ENCODE measurements at regions not wholly inside any gene's neighbourhood (a gene's known extent, or its start where the extent isn't known, plus 50 kb on each side); places are given as distances from the start of the nearest gene placed in this dataset.

DNA sequence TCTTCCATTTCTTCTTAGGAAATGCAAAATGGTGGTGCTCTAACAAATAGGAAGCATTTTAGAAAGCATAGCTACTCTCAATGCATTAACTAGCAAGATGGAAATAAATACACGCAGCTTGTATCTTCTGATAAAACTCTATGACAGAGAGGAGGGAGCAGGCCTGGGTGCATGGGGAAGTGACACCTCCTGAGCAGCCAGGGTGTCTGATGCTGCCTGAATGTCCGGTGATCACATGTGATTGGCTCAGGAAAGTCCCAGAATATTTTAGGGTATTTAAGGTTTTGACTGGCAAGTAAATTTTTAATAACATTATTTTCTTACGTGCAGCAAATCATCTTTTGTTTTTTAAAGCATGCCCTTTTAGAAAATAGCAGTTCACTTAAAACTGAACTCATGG, 261.0 kb upstream of the KLF6 start:
- Histone ChIP-seq H3K4me3 (no peak overlapping the region), H3K27ac (no peak overlapping the region)
- TF ChIP-seq CTCF (IDR thresholded peaks at IDR 0.05), result no peak
- no peak for DNase-seq (ENCODE audit: low spot score)

DNA sequence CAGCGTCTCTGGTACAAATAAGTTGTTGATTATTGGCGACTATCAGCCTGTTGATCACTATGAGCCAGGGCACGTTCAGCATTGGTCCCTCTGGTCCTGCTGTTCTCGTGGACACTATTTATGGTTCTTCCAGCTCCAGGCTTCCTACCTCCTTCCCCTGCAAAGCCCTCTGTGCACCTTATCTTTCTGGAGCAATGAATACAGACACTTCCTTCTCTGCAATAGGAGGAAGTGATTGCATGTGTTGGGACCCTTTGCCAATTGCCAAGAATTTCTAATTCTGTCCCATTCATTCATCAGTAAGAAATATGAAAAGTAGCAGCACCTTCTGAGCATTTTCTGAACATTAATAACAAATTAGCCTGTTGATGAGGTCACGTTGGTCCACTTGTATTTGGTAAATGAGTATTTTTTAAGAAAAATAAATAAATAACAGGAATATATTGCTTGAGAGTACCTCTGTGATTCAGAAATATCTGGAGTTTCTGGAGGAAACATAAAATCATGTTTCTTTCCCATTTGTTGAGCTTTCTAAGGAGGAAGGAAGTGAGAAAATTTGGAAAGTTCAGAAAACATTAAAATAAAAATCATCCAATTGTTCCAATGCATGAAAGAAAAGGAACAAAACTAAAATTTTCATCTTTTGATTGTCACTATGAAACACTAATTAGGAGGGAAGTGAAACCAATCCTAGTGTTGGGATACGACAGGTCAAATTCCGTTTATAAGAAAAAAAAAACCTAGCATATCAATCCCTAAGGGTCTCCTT, 259.1 kb upstream of the KLF6 start:
- Histone ChIP-seq H3K27ac (no peak overlapping the region), H3K4me3 (no peak overlapping the region)

DNA sequence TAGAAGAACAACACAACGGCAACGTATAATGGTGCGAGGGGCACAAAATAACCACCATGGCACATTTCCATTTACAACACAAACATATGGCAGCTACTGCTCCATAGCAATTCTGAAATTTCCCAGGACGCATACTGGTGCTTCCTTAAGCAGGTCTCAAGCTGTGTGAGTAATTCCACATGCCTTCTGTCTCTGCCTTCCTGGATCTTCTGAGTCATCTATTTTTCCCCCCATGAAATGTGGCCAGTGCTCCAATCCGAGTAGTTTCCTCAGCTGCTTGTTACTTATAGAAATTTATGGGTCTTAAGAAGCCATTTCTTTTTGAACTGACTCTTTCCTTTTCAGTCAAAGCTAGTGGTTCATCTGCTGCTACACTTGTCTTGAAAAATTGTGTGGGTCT, 256.6 kb upstream of the KLF6 start:
- no peak overlapping the region for H3K27ac ChIP-seq
- no peak for DNase-seq (ENCODE audit: low spot score)
- TF ChIP-seq CTCF (IDR thresholded peaks at IDR 0.05), result no peak
- no peak overlapping the region for H3K4me3 ChIP-seq

More for the DNA sequence above, 259.1 kb upstream of the KLF6 start:
- DNase-seq (ENCODE audit: low spot score), result no peak
- TF ChIP-seq CTCF (IDR thresholded peaks at IDR 0.05), result no peak

- no peak for DNase-seq (ENCODE audit: low spot score)
- Histone ChIP-seq H3K4me3 (no peak overlapping the region), H3K27ac (no peak overlapping the region)
- no peak for TF ChIP-seq CTCF (IDR thresholded peaks at IDR 0.05)
Measured at GRCh38 chr10:4038000-4038399, 253.0 kb upstream of the KLF6 start.

DNA sequence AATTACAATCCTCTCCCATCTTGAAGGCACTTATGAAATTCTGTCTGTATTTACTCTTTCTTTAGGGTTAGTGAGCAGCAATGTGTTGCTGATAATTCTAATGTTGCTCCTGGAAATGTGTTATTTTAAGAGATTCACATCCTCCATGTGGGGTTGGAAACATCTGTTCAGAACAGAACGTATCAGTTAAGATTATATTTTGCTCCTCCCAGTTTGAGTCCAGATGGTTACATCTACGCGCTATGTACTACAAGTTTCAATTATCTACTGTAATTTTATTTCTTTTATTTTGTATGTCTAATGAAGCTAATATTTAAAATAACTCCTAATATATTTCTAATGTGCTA, 250.6 kb upstream of the KLF6 start:
- Histone ChIP-seq H3K4me3 (peak overlapping the region; percentile 62), H3K27ac (peak overlapping the region in 1 of 2 donors; percentile 74)
- no peak for TF ChIP-seq CTCF (IDR thresholded peaks at IDR 0.05)

GRCh38 chr10:4034907-4035598, 250.0 kb upstream of the KLF6 start:
- no peak for DNase-seq (ENCODE audit: low spot score)
- H3K27ac ChIP-seq, result peak overlapping the region; percentile 57 to 74
- TF ChIP-seq CTCF (IDR thresholded peaks at IDR 0.05), result no peak
- peak overlapping the region; percentile 62 for H3K4me3 ChIP-seq

More for the DNA sequence above, 250.6 kb upstream of the KLF6 start:
- no peak for DNase-seq (ENCODE audit: low spot score)
